NT2/D1 (cell line): ENCODE measurements at regions not wholly inside any gene's neighbourhood (a gene's known extent, or its start where the extent isn't known, plus 50 kb on each side); places are given as distances from the start of the nearest gene placed in this dataset.

ENCODE experiments used
- SUZ12 ChIP-seq: IDR thresholded peaks from 2 replicates; pipeline ENCODE4 v1.6.1; 2011; ENCODE audit not compliant: insufficient read length, insufficient read depth; ENCODE audit errors: extremely low read depth
- YY1 ChIP-seq: IDR thresholded peaks from 2 replicates; pipeline ENCODE4 v1.6.1; 2011; ENCODE audit not compliant: insufficient read length, insufficient read depth
- ZNF274 ChIP-seq: IDR thresholded peaks from 2 replicates; pipeline ENCODE4 v1.6.1; 2011; ENCODE audit warnings: mild to moderate bottlenecking, low read depth, low read length

GRCh38 chr2:147642765-147643164 is 202.1 kb upstream of the ACVR2A start:
- TF ChIP-seq YY1 (no peak), ZNF274 (no peak), SUZ12 (no peak)
